Stimulated activated naive CD8-positive, alpha-beta T cell treated with anti-CD3 and anti-CD28 coated beads, Interleukin-15, Interleukin-2, amounts not matched to agents 100 U/mL and 50 U/mL, for 24 hours (primary cell): ENCODE measurements at regions not wholly inside any gene's neighbourhood (a gene's known extent, or its start where the extent isn't known, plus 50 kb on each side); places are given as distances from the start of the nearest gene placed in this dataset.

ENCODE experiments used
- ATAC-seq: fragments of 150-1000 bp; cut with Tn5 transposase; one replicate; pipeline ENCODE4 v1.10.0; 2021
- DNase-seq: peaks from one replicate; pipeline ENCODE4 v3.0.0; 2021

GRCh38 chr9:16155878-16156277, 603.0 kb downstream of the CCDC171 start:
- DNase-seq = no peak
- ATAC-seq = no peak

- ATAC-seq (no peak), DNase-seq (no peak)
These were observed 604.4 kb downstream of the CCDC171 start for GRCh38 chr9:16157216-16157615.

- ATAC-seq (no peak), DNase-seq (no peak)
These were observed 604.8 kb downstream of the CCDC171 start for GRCh38 chr9:16157651-16158050.

- ATAC-seq (no peak), DNase-seq (no peak)
These were observed 605.2 kb downstream of the CCDC171 start for GRCh38 chr9:16158093-16158492.

- ATAC-seq (no peak), DNase-seq (no peak)
These were observed 608.6 kb downstream of the CCDC171 start for GRCh38 chr9:16161483-16161882.

GRCh38 chr9:16170119-16170518, 617.3 kb downstream of the CCDC171 start:
- ATAC-seq = no peak
- DNase-seq = no peak

GRCh38 chr9:16171911-16172310, 619.1 kb downstream of the CCDC171 start:
- ATAC-seq (no peak), DNase-seq (no peak)

- ATAC-seq (no peak), DNase-seq (no peak)
These were observed 620.0 kb downstream of the CCDC171 start for GRCh38 chr9:16172796-16173195.

GRCh38 chr9:16174915-16175314, 622.1 kb downstream of the CCDC171 start:
- no peak for ATAC-seq
- DNase-seq = no peak

GRCh38 chr9:16175461-16175860, 622.6 kb downstream of the CCDC171 start:
- ATAC-seq (no peak), DNase-seq (no peak)

- no peak for DNase-seq
- ATAC-seq = no peak
These were observed 625.5 kb downstream of the CCDC171 start for GRCh38 chr9:16178294-16178693.

GRCh38 chr9:16179566-16179965, 626.7 kb downstream of the CCDC171 start:
- peak; percentile 43 for DNase-seq
- ATAC-seq = peak; percentile 99

GRCh38 chr9:16180091-16180490, 627.2 kb downstream of the CCDC171 start:
- no peak for ATAC-seq

GRCh38 chr9:16180546-16180945, 627.7 kb downstream of the CCDC171 start:
- ATAC-seq = no peak
- no peak for DNase-seq

More at GRCh38 chr9:16180091-16180490, 627.2 kb downstream of the CCDC171 start:
- DNase-seq = no peak

- no peak for ATAC-seq
- no peak for DNase-seq
These were observed 628.7 kb downstream of the CCDC171 start for GRCh38 chr9:16181539-16181938.

GRCh38 chr9:16182784-16183183, 629.9 kb downstream of the CCDC171 start:
- ATAC-seq (no peak), DNase-seq (no peak)

GRCh38 chr9:16184964-16185646, 632.3 kb downstream of the CCDC171 start:
- no peak for ATAC-seq
- no peak for DNase-seq

GRCh38 chr9:16191191-16191590, 638.3 kb downstream of the CCDC171 start:
- no peak for ATAC-seq
- DNase-seq = no peak

GRCh38 chr9:16191691-16192402, 639.0 kb downstream of the CCDC171 start:
- peak; percentile 86 for ATAC-seq
- DNase-seq = peak; percentile 73

GRCh38 chr9:16192403-16193017, 639.7 kb downstream of the CCDC171 start:
- ATAC-seq (no peak), DNase-seq (no peak)

GRCh38 chr9:16193066-16193465, 640.2 kb downstream of the CCDC171 start:
- DNase-seq (no peak), ATAC-seq (no peak)

GRCh38 chr9:16196206-16196605, 643.4 kb downstream of the CCDC171 start:
- ATAC-seq = no peak
- no peak for DNase-seq

- ATAC-seq (no peak), DNase-seq (no peak)
These were observed 644.9 kb downstream of the CCDC171 start for GRCh38 chr9:16197578-16198370.
